ENCODE measurements at regions not wholly inside any gene's neighbourhood (a gene's known extent, or its start where the extent isn't known, plus 50 kb on each side); places are given as distances from the start of the nearest gene placed in this dataset.

DNA sequence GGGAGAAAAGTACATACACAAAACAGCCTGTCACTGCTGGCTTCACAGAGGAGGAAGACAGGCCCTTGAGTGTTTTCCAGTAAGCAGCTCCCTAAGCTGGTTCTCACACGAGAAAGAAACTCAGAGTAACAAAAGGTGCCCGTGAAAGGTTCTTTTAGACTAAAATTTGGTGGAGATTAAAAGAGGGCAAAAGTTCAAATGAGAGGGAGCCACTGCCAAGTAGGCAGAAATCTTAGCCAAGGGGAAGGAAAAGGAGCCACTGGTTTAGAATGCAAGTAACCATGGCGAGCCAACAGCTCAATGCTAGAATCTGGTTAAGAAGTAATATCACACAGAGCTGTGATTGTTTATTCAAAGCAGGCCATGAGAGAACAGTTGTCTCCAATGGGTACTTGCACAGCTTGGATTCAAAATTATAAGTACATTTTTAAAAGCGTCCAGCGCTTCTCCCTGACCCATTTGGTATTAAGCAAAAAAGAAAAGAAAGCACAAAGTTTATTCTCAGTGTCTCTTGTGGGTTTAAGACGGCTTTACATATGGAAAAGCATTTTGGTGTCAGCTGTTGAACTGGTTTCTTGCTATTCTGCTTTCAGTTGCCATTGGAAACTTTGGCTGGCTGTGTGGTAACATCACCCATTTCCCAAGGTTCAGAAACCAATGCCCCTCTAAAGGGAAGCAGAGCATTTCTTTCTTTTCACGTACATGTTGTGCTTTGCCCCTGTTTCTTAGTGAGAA lies 648.5 kb downstream of the RNF144B start:
- intact Hi-C loops (cut with DNase I), result no loop called here
- no peak overlapping the region for H3K4me3 ChIP-seq
- peaks cover 0 to 20% of the 10 kb centered on the region in 2 donors for H3K4me1 ChIP-seq
- no peaks in the 10 kb centered on the region for H3K36me3 ChIP-seq
- TF ChIP-seq, protein P1, sequence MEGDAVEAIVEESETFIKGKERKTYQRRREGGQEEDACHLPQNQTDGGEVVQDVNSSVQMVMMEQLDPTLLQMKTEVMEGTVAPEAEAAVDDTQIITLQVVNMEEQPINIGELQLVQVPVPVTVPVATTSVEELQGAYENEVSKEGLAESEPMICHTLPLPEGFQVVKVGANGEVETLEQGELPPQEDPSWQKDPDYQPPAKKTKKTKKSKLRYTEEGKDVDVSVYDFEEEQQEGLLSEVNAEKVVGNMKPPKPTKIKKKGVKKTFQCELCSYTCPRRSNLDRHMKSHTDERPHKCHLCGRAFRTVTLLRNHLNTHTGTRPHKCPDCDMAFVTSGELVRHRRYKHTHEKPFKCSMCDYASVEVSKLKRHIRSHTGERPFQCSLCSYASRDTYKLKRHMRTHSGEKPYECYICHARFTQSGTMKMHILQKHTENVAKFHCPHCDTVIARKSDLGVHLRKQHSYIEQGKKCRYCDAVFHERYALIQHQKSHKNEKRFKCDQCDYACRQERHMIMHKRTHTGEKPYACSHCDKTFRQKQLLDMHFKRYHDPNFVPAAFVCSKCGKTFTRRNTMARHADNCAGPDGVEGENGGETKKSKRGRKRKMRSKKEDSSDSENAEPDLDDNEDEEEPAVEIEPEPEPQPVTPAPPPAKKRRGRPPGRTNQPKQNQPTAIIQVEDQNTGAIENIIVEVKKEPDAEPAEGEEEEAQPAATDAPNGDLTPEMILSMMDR (IDR thresholded peaks at IDR 0.05), result no peak
- H3K9me3 ChIP-seq, result no peaks in the 10 kb centered on the region
- no peak for DNase-seq (ENCODE audit: low spot score in 2 of 2)
- peak overlapping the region; percentile 61 to 76 for H3K27ac ChIP-seq
- no peaks in the 10 kb centered on the region for H3K27me3 ChIP-seq

DNA sequence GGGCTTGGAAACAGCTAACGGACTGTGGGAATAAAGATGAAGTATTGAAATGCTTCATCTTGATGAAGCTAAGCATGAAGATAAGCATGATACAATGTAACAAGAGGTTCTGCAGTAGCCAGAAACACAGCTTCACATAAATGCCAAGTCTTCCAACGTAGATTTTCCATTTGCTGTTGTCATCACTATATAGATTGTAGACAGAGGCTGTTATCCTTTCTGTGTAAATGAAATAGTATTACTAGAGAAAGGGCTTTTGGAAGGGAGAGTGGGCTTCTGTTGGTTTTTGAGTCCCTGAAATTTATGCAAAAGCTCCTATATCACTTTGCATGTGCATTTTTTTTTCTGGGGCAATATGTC lies 649.0 kb downstream of the RNF144B start:
- TF ChIP-seq, protein P1 (IDR thresholded peaks at IDR 0.05), result no peak
- intact Hi-C loops (cut with DNase I), result no loop called here
- Histone ChIP-seq H3K27ac (peak overlapping the region in 1 of 2 donors; percentile 76), H3K9me3 (no peaks in the 10 kb centered on the region), H3K4me1 (peaks cover 0 to 20% of the 10 kb centered on the region in 2 donors), H3K4me3 (no peak overlapping the region), H3K27me3 (no peaks in the 10 kb centered on the region), H3K36me3 (no peaks in the 10 kb centered on the region)
- DNase-seq (ENCODE audit: low spot score in 2 of 2), result no peak

DNA sequence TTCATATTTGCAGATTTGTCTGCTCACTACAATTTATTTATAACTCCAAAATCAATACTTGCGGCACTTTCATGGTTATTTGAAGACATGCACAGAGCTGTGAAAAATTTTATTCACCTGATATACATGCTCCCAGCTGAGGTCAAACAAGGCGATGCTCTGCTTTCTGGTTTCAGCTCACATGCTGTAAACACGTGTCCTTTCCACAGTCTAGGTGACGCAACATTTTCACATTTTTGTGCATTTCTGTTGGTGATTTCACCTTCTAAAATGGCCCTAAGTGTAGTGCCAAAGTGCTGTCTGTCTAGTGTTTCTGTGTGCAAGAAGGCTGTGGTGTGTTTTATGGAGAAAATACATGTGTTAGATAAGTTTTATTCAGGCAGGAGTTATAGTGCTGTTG lies 650.5 kb downstream of the RNF144B start:
- Histone ChIP-seq H3K27ac (no peak overlapping the region), H3K36me3 (no peaks in the 10 kb centered on the region), H3K4me1 (peaks cover 0 to 20% of the 10 kb centered on the region in 2 donors), H3K9me3 (no peaks in the 10 kb centered on the region), H3K27me3 (no peaks in the 10 kb centered on the region), H3K4me3 (no peak overlapping the region)
- no peak for DNase-seq (ENCODE audit: low spot score in 2 of 2)
- TF ChIP-seq, protein P1 (IDR thresholded peaks at IDR 0.05), result no peak
- intact Hi-C loops (cut with DNase I), result no loop called here

DNA sequence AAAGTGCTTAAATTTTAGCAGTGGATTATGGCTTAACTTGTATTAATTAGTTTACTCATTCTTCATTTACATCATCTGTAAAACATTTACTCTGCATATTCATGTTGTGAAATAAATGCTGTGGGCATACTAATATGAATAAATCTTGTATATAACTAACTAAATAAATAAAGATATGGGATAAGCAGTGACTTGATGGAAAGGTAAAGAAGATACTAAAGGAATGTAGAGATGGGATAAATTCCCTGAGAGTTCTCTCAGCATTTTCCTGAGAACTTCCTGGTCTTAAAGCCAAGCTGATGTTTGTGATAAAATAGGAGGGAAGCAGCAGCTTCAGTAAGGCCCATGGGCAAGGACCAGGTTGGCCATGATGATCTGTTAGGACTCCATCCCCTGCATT lies 652.1 kb downstream of the RNF144B start:
- no peaks in the 10 kb centered on the region for H3K36me3 ChIP-seq
- no peaks in the 10 kb centered on the region for H3K27me3 ChIP-seq
- H3K4me1 ChIP-seq, result peaks cover 0 to 12% of the 10 kb centered on the region in 2 donors
- intact Hi-C loops (cut with DNase I), result no loop called here
- H3K27ac ChIP-seq, result no peak overlapping the region
- TF ChIP-seq, protein P1 (IDR thresholded peaks at IDR 0.05), result no peak
- H3K9me3 ChIP-seq, result no peaks in the 10 kb centered on the region
- H3K4me3 ChIP-seq, result no peak overlapping the region
- DNase-seq (ENCODE audit: low spot score in 2 of 2), result no peak

DNA sequence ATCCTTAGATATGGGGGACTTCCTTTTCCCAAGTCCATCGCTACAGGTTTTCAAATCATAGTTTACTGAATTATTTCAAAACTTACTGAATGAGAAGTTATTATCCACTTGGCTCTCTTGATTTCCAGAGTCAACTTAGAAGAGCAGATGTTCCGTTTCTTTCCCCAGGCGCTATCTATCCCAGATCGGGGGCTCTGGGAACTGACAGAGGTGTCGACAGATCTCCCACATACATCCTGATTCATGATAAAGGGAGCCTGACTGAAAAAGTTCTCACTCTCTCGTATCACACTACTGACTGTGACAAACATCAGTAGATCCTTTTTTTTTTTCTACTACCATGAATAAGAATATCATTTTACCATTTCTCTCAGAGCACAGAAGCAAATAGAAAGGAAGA lies 654.8 kb downstream of the RNF144B start:
- intact Hi-C loops (cut with DNase I), result no loop called here
- Histone ChIP-seq H3K9me3 (no peaks in the 10 kb centered on the region), H3K27me3 (no peaks in the 10 kb centered on the region), H3K4me1 (no peaks in the 10 kb centered on the region), H3K4me3 (no peak overlapping the region), H3K36me3 (no peaks in the 10 kb centered on the region), H3K27ac (peak overlapping the region in 1 of 2 donors; percentile 43)
- DNase-seq (ENCODE audit: low spot score in 2 of 2), result no peak
- TF ChIP-seq, protein P1 (IDR thresholded peaks at IDR 0.05), result no peak

Measured in ascending aorta (tissue), 2 donors.